ENCODE measurements at regions not wholly inside any gene's neighbourhood (a gene's known extent, or its start where the extent isn't known, plus 50 kb on each side); places are given as distances from the start of the nearest gene placed in this dataset.
"Not testable (repeated sequence)": the region's sequence is repeated elsewhere in the genome, so short reads cannot be mapped to it uniquely, and the experiment has no call there.

GRCh38 chr18:2164644-2165550 lies 406.4 kb downstream of the METTL4 start:
- H3K4me1 Mint-ChIP-seq: no peaks in the 10 kb centered on the region
- no peaks in the 10 kb centered on the region for H3K27me3 Mint-ChIP-seq
- ChIA-PET POLR2A (no interaction called here), CTCF (no interaction called here)
- DNase-seq: no peak
- no peaks in the 10 kb centered on the region for H3K9me3 Mint-ChIP-seq
- no peak overlapping the region for H3K4me3 Mint-ChIP-seq
- no peaks in the 10 kb centered on the region for H3K36me3 Mint-ChIP-seq (ENCODE audit: low read depth)
- no peak overlapping the region for H3K27ac Mint-ChIP-seq

- H3K36me3 Mint-ChIP-seq (ENCODE audit: low read depth); DNase-seq; H3K27me3 Mint-ChIP-seq; POLR2A ChIA-PET; CTCF ChIA-PET; H3K4me3 Mint-ChIP-seq; H3K27ac Mint-ChIP-seq; H3K4me1 Mint-ChIP-seq; H3K9me3 Mint-ChIP-seq: not testable (repeated sequence)
Measured at GRCh38 chr18:2166876-2167275, 404.4 kb downstream of the METTL4 start.

DNA sequence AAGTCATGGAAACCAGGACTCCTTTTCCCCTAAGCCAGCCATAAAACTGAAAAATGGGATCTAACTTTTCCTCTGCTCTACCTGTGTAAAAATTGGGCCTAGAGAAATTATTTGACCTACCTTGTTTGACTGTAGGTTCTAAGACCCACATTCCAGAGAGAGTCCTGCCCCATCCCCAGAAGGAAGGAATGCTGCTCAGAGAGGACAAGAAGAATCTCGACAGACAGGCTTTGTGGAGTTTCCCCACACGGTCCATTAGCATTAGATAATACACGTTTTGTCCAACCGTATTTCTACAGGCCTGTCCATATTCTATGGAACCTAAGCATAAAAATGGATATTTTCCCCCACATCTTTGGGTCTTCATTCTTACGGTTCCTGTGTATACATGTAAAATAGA lies 403.3 kb downstream of the METTL4 start:
- Mint-ChIP-seq H3K27ac (no peak overlapping the region), H3K27me3 (peaks cover 3% of the 10 kb centered on the region), H3K4me3 (no peak overlapping the region), H3K36me3 (ENCODE audit: low read depth) (no peaks in the 10 kb centered on the region), H3K4me1 (no peaks in the 10 kb centered on the region), H3K9me3 (no peaks in the 10 kb centered on the region)
- DNase-seq: no peak
- POLR2A ChIA-PET: no interaction called here
- CTCF ChIA-PET: no interaction called here

DNA sequence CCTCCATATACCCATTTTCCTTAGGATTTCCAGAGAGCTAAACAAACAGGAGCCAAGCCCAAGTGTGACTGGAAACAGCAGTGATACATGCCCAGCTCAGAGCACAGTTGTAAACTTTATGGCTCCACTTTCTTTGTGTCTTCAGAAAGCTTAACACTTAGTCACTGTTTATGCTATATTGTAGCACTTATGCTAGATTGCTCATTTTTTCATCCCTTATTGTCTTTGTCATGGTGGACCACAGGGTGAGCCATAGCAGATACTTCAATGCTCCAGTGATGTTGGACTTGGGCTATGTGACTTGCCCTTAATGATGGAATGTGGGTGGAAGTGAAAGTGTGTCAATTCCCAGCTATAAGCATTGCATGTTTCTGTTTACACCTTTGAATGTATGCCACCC lies 401.6 kb downstream of the METTL4 start:
- Mint-ChIP-seq H3K4me1 (no peaks in the 10 kb centered on the region), H3K9me3 (no peaks in the 10 kb centered on the region), H3K4me3 (no peak overlapping the region), H3K27me3 (peaks cover 3% of the 10 kb centered on the region), H3K36me3 (ENCODE audit: low read depth) (no peaks in the 10 kb centered on the region), H3K27ac (no peak overlapping the region)
- ChIA-PET CTCF (no interaction called here), POLR2A (no interaction called here)
- no peak for DNase-seq

DNA sequence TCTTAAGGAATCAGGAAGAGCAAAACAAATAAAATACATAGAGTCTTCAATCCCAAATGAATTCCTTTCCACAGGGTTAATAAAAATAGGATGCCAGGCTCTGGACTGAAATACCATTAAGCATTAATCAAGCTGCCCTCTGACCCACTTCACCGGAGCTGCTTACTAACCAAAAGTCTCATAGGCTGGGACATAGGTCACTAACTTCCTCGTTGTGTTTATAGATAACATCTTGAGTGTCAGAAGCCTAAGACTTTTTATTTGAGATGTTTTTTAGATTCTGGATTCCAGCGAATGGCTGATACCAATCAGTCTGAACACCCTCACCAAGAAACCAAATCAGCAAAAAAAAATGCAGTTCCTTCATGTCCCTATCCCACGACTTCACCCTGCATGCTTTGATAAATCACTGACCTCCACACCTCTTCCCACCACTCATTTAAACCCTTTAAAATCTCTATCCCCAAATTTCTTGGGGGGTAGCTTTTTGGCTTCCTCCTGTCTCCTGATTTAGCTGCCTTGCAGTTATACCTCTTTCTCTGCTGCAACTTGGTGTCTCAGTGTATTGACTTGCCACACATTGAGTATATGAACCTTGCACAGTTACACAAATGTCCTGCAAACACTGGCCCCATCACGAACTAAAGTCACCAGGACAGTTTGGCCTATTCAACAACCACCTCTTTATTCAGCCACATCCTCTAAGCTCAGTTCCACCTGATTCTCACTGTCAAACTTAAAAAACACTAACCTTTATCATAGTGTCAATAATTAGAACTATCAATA lies 399.3 kb downstream of the METTL4 start:
- ChIA-PET POLR2A (no interaction called here), CTCF (no interaction called here)
- Mint-ChIP-seq H3K27ac (no peak overlapping the region), H3K4me3 (no peak overlapping the region), H3K36me3 (ENCODE audit: low read depth) (no peaks in the 10 kb centered on the region), H3K4me1 (no peaks in the 10 kb centered on the region), H3K27me3 (peaks cover 3% of the 10 kb centered on the region), H3K9me3 (no peaks in the 10 kb centered on the region)
- no peak for DNase-seq

DNA sequence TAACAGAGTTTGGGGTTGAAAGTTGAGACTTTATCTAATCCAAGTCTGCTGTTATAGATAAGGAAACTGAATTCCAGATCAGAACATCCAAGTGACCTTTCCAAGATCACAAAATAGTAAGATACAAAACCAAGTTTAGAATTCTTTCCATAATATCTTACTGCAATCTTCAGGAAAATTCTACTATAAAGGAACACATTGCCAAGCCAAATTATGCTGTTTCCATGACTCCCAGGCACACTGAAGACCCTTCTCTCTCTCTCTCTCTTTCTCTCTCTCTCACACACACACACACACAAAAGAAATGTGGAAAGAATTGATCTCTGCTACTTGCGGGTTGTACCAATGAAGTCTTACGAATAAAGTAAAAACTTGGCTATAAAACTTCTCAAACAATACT lies 398.4 kb downstream of the METTL4 start:
- POLR2A ChIA-PET: no interaction called here
- no peak overlapping the region for H3K4me3 Mint-ChIP-seq
- H3K4me1 Mint-ChIP-seq: no peaks in the 10 kb centered on the region
- H3K9me3 Mint-ChIP-seq: no peaks in the 10 kb centered on the region
- no peak overlapping the region for H3K27ac Mint-ChIP-seq
- peaks cover 3% of the 10 kb centered on the region for H3K27me3 Mint-ChIP-seq
- H3K36me3 Mint-ChIP-seq (ENCODE audit: low read depth): no peaks in the 10 kb centered on the region
- no peak for DNase-seq
- CTCF ChIA-PET: no interaction called here

DNA sequence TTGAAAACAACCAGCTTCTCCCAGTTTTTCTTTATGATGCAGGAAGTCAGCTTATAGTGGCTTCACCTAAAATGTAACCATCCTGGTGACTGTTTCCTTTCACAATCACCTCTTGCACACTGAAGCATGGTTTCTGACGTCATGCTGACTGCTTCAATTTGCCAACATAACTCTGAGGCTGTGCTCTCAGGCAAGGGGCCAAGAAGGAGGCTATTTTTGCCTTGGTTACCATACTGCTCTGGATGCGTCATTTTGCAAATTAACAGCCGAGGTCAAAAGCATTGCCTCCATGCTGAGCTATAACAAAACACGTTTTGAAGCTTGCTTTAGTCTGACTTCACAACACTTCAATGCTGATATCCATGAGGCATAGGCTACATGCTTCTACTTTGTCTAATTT lies 397.8 kb downstream of the METTL4 start:
- no peak overlapping the region for H3K4me3 Mint-ChIP-seq
- no peak for DNase-seq
- POLR2A ChIA-PET: no interaction called here
- peaks cover 3% of the 10 kb centered on the region for H3K27me3 Mint-ChIP-seq
- CTCF ChIA-PET: no interaction called here
- no peaks in the 10 kb centered on the region for H3K9me3 Mint-ChIP-seq
- no peaks in the 10 kb centered on the region for H3K36me3 Mint-ChIP-seq (ENCODE audit: low read depth)
- no peaks in the 10 kb centered on the region for H3K4me1 Mint-ChIP-seq
- no peak overlapping the region for H3K27ac Mint-ChIP-seq

- ChIA-PET CTCF (no interaction called here), POLR2A (no interaction called here)
- Mint-ChIP-seq H3K9me3 (no peaks in the 10 kb centered on the region), H3K4me3 (no peak overlapping the region), H3K27ac (no peak overlapping the region), H3K27me3 (no peaks in the 10 kb centered on the region), H3K36me3 (ENCODE audit: low read depth) (no peaks in the 10 kb centered on the region), H3K4me1 (no peaks in the 10 kb centered on the region)
- DNase-seq: no peak
Measured at GRCh38 chr18:2178036-2178435, 393.3 kb downstream of the METTL4 start.

DNA sequence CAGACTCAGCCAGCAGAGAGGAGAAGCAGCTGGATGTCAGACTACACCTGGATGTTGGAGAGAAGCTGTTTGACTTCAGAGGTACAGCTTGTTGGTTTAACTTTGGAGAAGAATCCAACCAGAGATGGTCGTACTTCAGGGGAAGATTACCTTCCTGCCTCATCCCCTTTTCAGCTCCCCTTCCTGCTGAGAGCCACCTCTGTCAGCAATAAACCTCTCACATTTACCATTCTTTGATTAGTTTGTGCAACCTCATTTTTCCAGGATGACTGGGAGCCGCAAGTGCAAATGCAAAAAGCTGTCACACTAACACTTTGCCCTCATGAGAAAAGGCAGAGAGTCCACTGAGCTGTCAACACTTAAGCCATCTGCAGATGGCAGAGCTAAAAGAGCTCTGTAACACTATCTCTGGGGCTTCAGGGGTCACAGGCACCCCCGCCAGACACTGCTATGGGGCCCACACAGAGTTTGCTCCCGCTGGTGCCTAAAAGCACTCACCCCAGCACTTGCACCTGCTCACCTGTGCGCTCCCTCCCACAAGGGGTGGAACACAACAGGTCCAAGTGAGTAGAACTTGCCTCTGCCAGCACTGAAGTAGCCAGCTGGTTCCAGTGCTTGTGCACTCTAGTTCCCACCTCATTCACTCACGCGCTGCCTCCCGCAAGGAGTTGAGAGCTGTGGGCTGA lies 391.7 kb downstream of the METTL4 start:
- CTCF ChIA-PET: no interaction called here
- Mint-ChIP-seq H3K9me3 (no peaks in the 10 kb centered on the region), H3K27me3 (no peaks in the 10 kb centered on the region), H3K27ac (no peak overlapping the region), H3K4me3 (no peak overlapping the region), H3K36me3 (ENCODE audit: low read depth) (no peaks in the 10 kb centered on the region), H3K4me1 (no peaks in the 10 kb centered on the region)
- DNase-seq: no peak
- POLR2A ChIA-PET: no interaction called here

- Mint-ChIP-seq H3K4me3 (no peak overlapping the region), H3K4me1 (no peaks in the 10 kb centered on the region), H3K27ac (no peak overlapping the region), H3K36me3 (ENCODE audit: low read depth) (no peaks in the 10 kb centered on the region), H3K9me3 (no peaks in the 10 kb centered on the region), H3K27me3 (no peaks in the 10 kb centered on the region)
- ChIA-PET CTCF (no interaction called here), POLR2A (no interaction called here)
- no peak for DNase-seq
Measured at GRCh38 chr18:2180586-2180985, 390.7 kb downstream of the METTL4 start.

GRCh38 chr18:2183432-2183831 lies 387.9 kb downstream of the METTL4 start:
- Mint-ChIP-seq H3K9me3 (no peaks in the 10 kb centered on the region), H3K4me1 (no peaks in the 10 kb centered on the region), H3K4me3 (no peak overlapping the region), H3K27ac (no peak overlapping the region), H3K27me3 (no peaks in the 10 kb centered on the region), H3K36me3 (ENCODE audit: low read depth) (no peaks in the 10 kb centered on the region)
- ChIA-PET CTCF (no interaction called here), POLR2A (no interaction called here)
- no peak for DNase-seq

- H3K4me1 Mint-ChIP-seq: no peaks in the 10 kb centered on the region
- no peak overlapping the region for H3K4me3 Mint-ChIP-seq
- ChIA-PET CTCF (no interaction called here), POLR2A (no interaction called here)
- H3K27me3 Mint-ChIP-seq: no peaks in the 10 kb centered on the region
- H3K9me3 Mint-ChIP-seq: no peaks in the 10 kb centered on the region
- no peak for DNase-seq
- H3K27ac Mint-ChIP-seq: no peak overlapping the region
- H3K36me3 Mint-ChIP-seq (ENCODE audit: low read depth): no peaks in the 10 kb centered on the region
Measured at GRCh38 chr18:2186967-2187366, 384.3 kb downstream of the METTL4 start.

DNA sequence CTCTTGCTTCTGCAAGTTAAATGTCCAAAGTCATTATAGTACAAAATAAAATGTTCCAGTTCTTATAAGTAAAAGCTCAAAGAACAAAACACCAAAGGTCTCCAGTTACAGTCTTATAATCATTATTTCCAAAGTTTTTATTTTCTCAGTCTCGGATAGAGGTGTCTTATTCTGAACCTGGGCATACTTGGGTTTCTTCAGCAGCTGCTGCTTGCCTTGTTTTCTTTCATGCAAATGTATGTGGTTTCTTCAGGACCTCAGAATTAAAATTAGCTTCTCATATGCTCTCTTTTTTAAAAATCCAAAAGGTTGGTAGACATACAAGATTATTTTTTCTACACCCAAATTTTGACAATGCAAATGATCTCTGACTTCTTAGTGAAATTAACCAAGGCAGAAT lies 383.0 kb downstream of the METTL4 start:
- H3K4me1 Mint-ChIP-seq: no peaks in the 10 kb centered on the region

More for the DNA sequence above, 383.0 kb downstream of the METTL4 start:
- ChIA-PET POLR2A (interaction anchor here (0.6 kb wide), 1 partner anchor 1338 kb away, joined by 3 read pairs; no protein-coding TSS in a partner anchor), CTCF (no interaction called here)
- Mint-ChIP-seq H3K4me3 (no peak overlapping the region), H3K36me3 (ENCODE audit: low read depth) (no peaks in the 10 kb centered on the region), H3K27me3 (no peaks in the 10 kb centered on the region), H3K27ac (no peak overlapping the region), H3K9me3 (peaks cover 2% of the 10 kb centered on the region)
- DNase-seq: no peak
